SK-N-SH (cell line): ENCODE measurements at regions not wholly inside any gene's neighbourhood (a gene's known extent, or its start where the extent isn't known, plus 50 kb on each side); places are given as distances from the start of the nearest gene placed in this dataset.

Experiments used
- CTCF ChIA-PET: fragments of 300-600, 350-600 bp; formaldehyde crosslinking; extraction: SDS; loops from one replicate; lab custom pipeline; 2021; lab: Yijun Ruan, JAX
- POLR2A ChIA-PET: fragments of 350-600 bp; sonication (Branson Sonifier 250); formaldehyde crosslinking; extraction: SDS; loops from one replicate; lab custom pipeline; 2020; ENCODE audit warnings: antibody characterized with exemption, inconsistent platforms; lab: Yijun Ruan, JAX
- DNase-seq: peaks from one replicate; pipeline ENCODE4 v3.0.0; 2012
- H2AFZ ChIP-seq: fragments of 200-600 bp; sonication (generic); 2 replicates; pipeline ENCODE4 v1.8.1; 2016; ENCODE audit warnings: antibody characterized with exemption, mild to moderate bottlenecking, low read depth
- H3F3A ChIP-seq: fragments of 200-600 bp; sonication (generic); replicated peaks from 2 replicates; pipeline ENCODE3; 2016; ENCODE audit warnings: antibody characterized with exemption, mild to moderate bottlenecking; ENCODE audit not compliant: insufficient read depth
- H3K27ac ChIP-seq, 2 experiments: fragments of 200-500 bp in 1 of 2; fragments of 200-600 bp in 1 of 2; sonication (Bioruptor generic) in 1 of 2; sonication (generic), shearing (Covaris generic) in 1 of 2; 2 replicates each; pipeline versions ENCODE4 v1.5.1 to v1.6.1; 2014 to 2016; ENCODE audit warnings: low read depth in 2 of 2, inconsistent platforms in 1 of 2, low read length in 1 of 2, mild to moderate bottlenecking in 1 of 2, mixed read lengths in 1 of 2
- H3K27me3 ChIP-seq: fragments of 200-600 bp; sonication (generic), shearing (Covaris generic); 2 replicates; pipeline ENCODE4 v1.6.1; 2016; ENCODE audit warnings: mixed run types; ENCODE audit not compliant: insufficient read depth
- H3K36me3 ChIP-seq, 2 experiments: fragments of 200-500 bp in 1 of 2; fragments of 200-600 bp in 1 of 2; sonication (Bioruptor generic) in 1 of 2; sonication (generic) in 1 of 2; replicated peaks in 1 of 2; 2 replicates each; pipeline versions ENCODE3 to v1.5.1; 2014 to 2016; ENCODE audit warnings: low read length in 1 of 2, mild to moderate bottlenecking in 1 of 2; ENCODE audit not compliant: insufficient read depth in 2 of 2, control insufficient read depth in 1 of 2
- H3K4me1 ChIP-seq, 2 experiments: fragments of 200-500 bp in 1 of 2; fragments of 200-600 bp in 1 of 2; sonication (Bioruptor generic) in 1 of 2; sonication (generic), shearing (Covaris generic) in 1 of 2; 2 replicates each; pipeline versions ENCODE4 v1.5.1 to v1.6.1; 2014 to 2016; ENCODE audit warnings: low read depth in 1 of 2, low read length in 1 of 2, mixed run types in 1 of 2; ENCODE audit not compliant: insufficient read depth in 2 of 2, control insufficient read depth in 1 of 2
- H3K4me2 ChIP-seq: fragments of 200-600 bp; sonication (generic), shearing (Covaris generic); 2 replicates; pipeline ENCODE4 v1.6.1; 2017; ENCODE audit warnings: mixed run types
- H3K4me3 ChIP-seq, 2 experiments: fragments of 200-500 bp in 1 of 2; fragments of 200-600 bp in 1 of 2; sonication (Bioruptor generic) in 1 of 2; sonication (generic), shearing (Covaris generic) in 1 of 2; 2 replicates each; pipeline versions ENCODE4 v1.5.1 to v1.8.1; 2014 to 2016; ENCODE audit warnings: low read depth in 2 of 2, inconsistent platforms in 1 of 2, low read length in 1 of 2, mild to moderate bottlenecking in 1 of 2, mixed read lengths in 1 of 2, moderate library complexity in 1 of 2
- H3K79me2 ChIP-seq: fragments of 200-600 bp; sonication (generic); 2 replicates; pipeline ENCODE4 v1.8.1; 2017; ENCODE audit warnings: mild to moderate bottlenecking; ENCODE audit not compliant: insufficient read depth
- H3K9ac ChIP-seq: fragments of 200-600 bp; sonication (generic); 2 replicates; pipeline ENCODE4 v1.6.1; 2017; ENCODE audit warnings: mixed run types
- H3K9me2 ChIP-seq: fragments of 200-600 bp; sonication (generic); 2 replicates; pipeline ENCODE4 v1.6.1; 2017; ENCODE audit warnings: mixed run types
- H3K9me3 ChIP-seq: fragments of 200-600 bp; sonication (generic); 2 replicates; pipeline ENCODE4 v1.6.1; 2017; ENCODE audit warnings: mixed run types, mild to moderate bottlenecking, moderate library complexity
- H4K20me1 ChIP-seq: fragments of 200-600 bp; sonication (generic); 2 replicates; pipeline ENCODE4 v1.6.1; 2017; ENCODE audit warnings: mild to moderate bottlenecking, mixed run types; ENCODE audit not compliant: insufficient read depth
- CHD2 ChIP-seq: fragments of 150-350 bp; IDR thresholded peaks from 2 replicates; pipeline ENCODE4 v1.6.1; 2018; ENCODE audit warnings: low read length; ENCODE audit not compliant: partially characterized antibody
- ELF1 ChIP-seq: IDR thresholded peaks from 2 replicates; pipeline ENCODE4 v1.4.0; 2012
- FOXJ3 ChIP-seq: sonication (generic); formaldehyde crosslinking; IDR thresholded peaks from 2 replicates; pipeline ENCODE4 v1.5.1; 2020; ENCODE audit warnings: mild to moderate bottlenecking, missing genetic modification reagents
- GABPA ChIP-seq: IDR thresholded peaks from 2 replicates; pipeline ENCODE4 v1.4.0; 2012; ENCODE audit warnings: low read depth, mild to moderate bottlenecking
- GATA2 ChIP-seq: sonication (generic); formaldehyde crosslinking; IDR thresholded peaks from 2 replicates; pipeline ENCODE4 v1.5.0; 2020; ENCODE audit warnings: mild to moderate bottlenecking, missing genetic modification reagents
- MEF2A ChIP-seq: IDR thresholded peaks from 2 replicates; pipeline ENCODE4 v1.4.0; 2012; ENCODE audit warnings: low read depth, borderline replicate concordance
- NRF1 ChIP-seq: IDR thresholded peaks from 2 replicates; pipeline ENCODE4 v1.6.1; 2012; ENCODE audit warnings: low read depth, mild to moderate bottlenecking, low read length
- PBX3 ChIP-seq: IDR thresholded peaks from 2 replicates; pipeline ENCODE4; 2012
- RCOR1 ChIP-seq: fragments of 150-350 bp; IDR thresholded peaks from 2 replicates; pipeline ENCODE4 v1.6.1; 2017; ENCODE audit warnings: antibody characterized with exemption, low read length
- REST ChIP-seq: IDR thresholded peaks from 2 replicates; pipeline ENCODE4 v1.6.1; 2012; ENCODE audit warnings: mild to moderate bottlenecking, low read depth, low read length, moderate library complexity
- RXRA ChIP-seq: IDR thresholded peaks from 2 replicates; pipeline ENCODE4 v1.4.0; 2012; ENCODE audit warnings: low read depth, mild to moderate bottlenecking, borderline replicate concordance
- TAF1 ChIP-seq: IDR thresholded peaks from 2 replicates; pipeline ENCODE4 v1.6.1; 2012; ENCODE audit warnings: low read depth, mild to moderate bottlenecking, low read length, moderate library complexity, borderline replicate concordance
- TCF12 ChIP-seq: IDR thresholded peaks from 2 replicates; pipeline ENCODE4 v1.4.0; 2012
- TEAD4 ChIP-seq: IDR thresholded peaks from 2 replicates; pipeline ENCODE4 v1.4.0; 2012; ENCODE audit warnings: mild to moderate bottlenecking, borderline replicate concordance; ENCODE audit not compliant: insufficient read depth
- USF1 ChIP-seq: IDR thresholded peaks from 2 replicates; pipeline ENCODE4 v1.4.0; 2012; ENCODE audit warnings: low read depth, borderline replicate concordance
- USF2 ChIP-seq: fragments of 150-350 bp; IDR thresholded peaks from 2 replicates; pipeline ENCODE4 v1.6.1; 2017; ENCODE audit warnings: antibody characterized with exemption, low read length, low read depth, borderline replicate concordance
- YY1 ChIP-seq: IDR thresholded peaks from 2 replicates; pipeline ENCODE4 v1.4.0; 2012; ENCODE audit warnings: low read depth, mild to moderate bottlenecking
- ZBTB33 ChIP-seq: IDR thresholded peaks from 2 replicates; pipeline ENCODE4 v1.4.0; 2012; ENCODE audit warnings: low read depth, borderline replicate concordance
- WGBS: methylation state at CpG from one replicate; pipeline ENCODE4 v1.1.6; 2017; ENCODE audit warnings: low lambda C conversion rate; 5-methylcytosine and 5-hydroxymethylcytosine counted together

- 13% methylated on average over 2 of the region's 2 CpGs for WGBS
- POLR2A ChIA-PET = no interaction called here
- CTCF ChIA-PET = interaction anchor here (1.2 to 2.4 kb wide), 2 partner anchors 8 to 17 kb away, joined by 3 to 7 read pairs; no protein-coding TSS in a partner anchor
These were observed 137.0 kb upstream of the ATP5MC3 start for GRCh38 chr2:175318542-175318941.

GRCh38 chr2:175317751-175318150 lies 136.2 kb upstream of the ATP5MC3 start:
- Histone ChIP-seq H2AFZ (no peak overlapping the region), H3K9me3 (no peaks in the 10 kb centered on the region), H3K36me3 (no peaks in the 10 kb centered on the region), H4K20me1 (no peaks in the 10 kb centered on the region), H3K4me3 (no peak overlapping the region), H3F3A (no peaks in the 10 kb centered on the region), H3K27me3 (no peaks in the 10 kb centered on the region), H3K9me2 (no peaks in the 10 kb centered on the region), H3K4me1 (no peaks in the 10 kb centered on the region; a peak in 1 of 4 replicates), H3K9ac (no peak overlapping the region), H3K4me2 (no peak overlapping the region), H3K27ac (no peak overlapping the region), H3K79me2 (no peaks in the 10 kb centered on the region)
- POLR2A ChIA-PET = no interaction called here
- no peak for DNase-seq
- WGBS = 54% methylated on average over 2 of the region's 2 CpGs
- CTCF ChIA-PET = interaction anchor here (1.1 to 2.4 kb wide), 3 partner anchors 7 to 780 kb away, joined by 3 to 7 read pairs (median 3); no protein-coding TSS in a partner anchor
- no peak for TF ChIP-seq USF1
- no peak for TF ChIP-seq TAF1
- TF ChIP-seq PBX3 = no peak
- no peak for TF ChIP-seq ZBTB33
- TF ChIP-seq NRF1 = no peak
- TF ChIP-seq YY1 = no peak
- no peak for TF ChIP-seq CHD2
- no peak for TF ChIP-seq ELF1
- no peak for TF ChIP-seq FOXJ3 (CRISPR knock-in tag)
- TF ChIP-seq USF2 = no peak
- no peak for TF ChIP-seq TCF12
- no peak for TF ChIP-seq TEAD4

More at GRCh38 chr2:175318542-175318941, 137.0 kb upstream of the ATP5MC3 start:
- Histone ChIP-seq H3K4me2 (no peak overlapping the region), H3K79me2 (no peaks in the 10 kb centered on the region), H3K9ac (no peak overlapping the region), H3K36me3 (no peaks in the 10 kb centered on the region), H3F3A (no peaks in the 10 kb centered on the region)
- no peak for TF ChIP-seq TAF1
- TF ChIP-seq GATA2 (CRISPR knock-in tag) = no peak
- TF ChIP-seq MEF2A = no peak
- TF ChIP-seq RXRA = no peak
- no peak for TF ChIP-seq GABPA
- no peak for TF ChIP-seq RCOR1
- no peak for TF ChIP-seq TCF12
- TF ChIP-seq REST = no peak
- TF ChIP-seq FOXJ3 (CRISPR knock-in tag) = no peak
- TF ChIP-seq, all 33 proteins: peak for 0
- Histone ChIP-seq H4K20me1 (no peaks in the 10 kb centered on the region), H3K4me1 (no peaks in the 10 kb centered on the region; a peak in 1 of 4 replicates), H3K27me3 (no peaks in the 10 kb centered on the region), H3K4me3 (no peak overlapping the region), H2AFZ (no peak overlapping the region), H3K9me2 (no peaks in the 10 kb centered on the region), H3K27ac (no peak overlapping the region), H3K9me3 (no peaks in the 10 kb centered on the region)
- no peak for DNase-seq
